HL-60 (cell line): ENCODE measurements at regions not wholly inside any gene's neighbourhood (a gene's known extent, or its start where the extent isn't known, plus 50 kb on each side); places are given as distances from the start of the nearest gene placed in this dataset.

Source experiments
- DNase-seq, 2 experiments: peaks; one replicate each; pipeline ENCODE4 v3.0.0-alpha.2; 2010 to 2020; ENCODE audit warnings: low read depth in 1 of 2, low spot score in 1 of 2
- H3K27ac ChIP-seq: fragments of 250-450 bp; sonication (Bioruptor Pico); replicated peaks from 2 replicates; pipeline ENCODE4 v1.5.1; 2020; ENCODE audit warnings: mild to moderate bottlenecking, moderate library complexity
- H3K27me3 ChIP-seq: fragments of 250-450 bp; sonication (Bioruptor Pico); 2 replicates; pipeline ENCODE4 v1.5.1; 2021; ENCODE audit warnings: mild to moderate bottlenecking, moderate library complexity; ENCODE audit not compliant: insufficient read depth, poor library complexity, severe bottlenecking
- H3K4me3 ChIP-seq: replicated peaks from 2 replicates; pipeline ENCODE4 v1.5.1; 2011; ENCODE audit warnings: mild to moderate bottlenecking, control low read depth, low read length; ENCODE audit not compliant: insufficient read depth
- CTCF ChIP-seq: IDR thresholded peaks from one replicate; pipeline ENCODE4 v1.5.1; 2011; ENCODE audit warnings: low read length, control low read depth, inconsistent platforms; ENCODE audit not compliant: insufficient read depth
- GABPA ChIP-seq: IDR thresholded peaks from 2 replicates; pipeline ENCODE4 v1.6.1; 2012; ENCODE audit warnings: low read depth
- POLR2AphosphoS5 ChIP-seq: IDR thresholded peaks from 2 replicates; pipeline ENCODE4 v1.6.1; 2012; ENCODE audit warnings: low read depth
- REST ChIP-seq: IDR thresholded peaks from 2 replicates; pipeline ENCODE4 v1.6.1; 2012; ENCODE audit warnings: low read depth; ENCODE audit not compliant: insufficient replicate concordance
- SPI1 ChIP-seq: IDR thresholded peaks from 2 replicates; pipeline ENCODE4 v1.6.1; 2012; ENCODE audit warnings: low read depth, mild to moderate bottlenecking, borderline replicate concordance

GRCh38 chr14:104443391-104444158, 136.0 kb upstream of the C14orf180 start:
- no peaks in the 10 kb centered on the region for H3K27me3 ChIP-seq
- DNase-seq = no peak
- H3K4me3 ChIP-seq = no peak overlapping the region
- no peak overlapping the region for H3K27ac ChIP-seq
- TF ChIP-seq GABPA (no peak), SPI1 (no peak), CTCF (no peak), POLR2AphosphoS5 (no peak), REST (no peak)

GRCh38 chr14:104444159-104445030, 135.2 kb upstream of the C14orf180 start:
- DNase-seq = no peak
- TF ChIP-seq CTCF (no peak), SPI1 (no peak), GABPA (no peak), POLR2AphosphoS5 (no peak), REST (no peak)
- H3K4me3 ChIP-seq = no peak overlapping the region
- H3K27ac ChIP-seq = no peak overlapping the region
- H3K27me3 ChIP-seq = no peaks in the 10 kb centered on the region

- TF ChIP-seq CTCF (no peak), POLR2AphosphoS5 (no peak), GABPA (no peak), SPI1 (no peak), REST (no peak)
- DNase-seq = no peak
- no peaks in the 10 kb centered on the region for H3K27me3 ChIP-seq
Observed at GRCh38 chr14:104445086-104445485, 134.5 kb upstream of the C14orf180 start.

More at GRCh38 chr14:104445086-104445485, 134.5 kb upstream of the C14orf180 start:
- H3K4me3 ChIP-seq = no peak overlapping the region
- no peak overlapping the region for H3K27ac ChIP-seq
